ENCODE measurements at regions not wholly inside any gene's neighbourhood (a gene's known extent, or its start where the extent isn't known, plus 50 kb on each side); places are given as distances from the start of the nearest gene placed in this dataset.

- no peak for DNase-seq
Measured at GRCh38 chr15:70361106-70361505, 263.4 kb upstream of the TLE3 start.

DNA sequence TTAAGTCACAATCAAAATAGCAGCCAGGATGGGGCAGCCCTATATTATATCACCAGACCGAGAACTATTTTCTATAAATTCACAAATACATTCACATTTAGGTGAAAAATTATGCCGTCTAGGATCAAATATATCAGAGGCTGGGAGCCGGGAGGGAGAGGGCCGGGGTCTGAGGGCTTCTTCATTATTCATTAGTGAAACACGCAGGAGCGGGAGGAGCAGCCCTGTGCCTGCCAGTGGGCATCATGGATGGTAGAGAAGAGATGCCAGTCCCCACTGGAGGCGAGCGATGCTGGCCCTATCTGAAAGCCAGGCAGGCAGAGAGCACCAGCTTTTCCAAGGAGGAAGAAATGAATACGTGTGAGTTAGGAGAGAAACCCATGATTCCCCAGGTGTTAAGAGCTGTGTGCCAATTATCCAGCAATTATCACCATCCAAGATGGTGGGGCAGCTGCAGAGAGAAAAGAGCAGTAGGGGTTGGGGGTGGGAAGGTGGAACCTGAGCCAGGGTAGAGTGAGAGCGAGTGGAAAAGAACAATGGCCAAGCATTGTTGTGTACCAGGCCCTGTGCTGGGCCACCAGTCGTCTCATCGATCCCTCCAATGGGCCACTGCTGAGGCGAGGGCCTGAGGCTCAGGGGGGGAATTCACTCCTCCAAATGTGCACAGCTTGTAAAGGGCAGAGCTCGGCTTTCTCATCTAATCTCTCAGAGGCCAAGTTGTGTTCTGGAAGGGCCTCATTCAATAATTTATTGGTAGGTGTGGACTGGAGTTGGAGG lies 261.3 kb upstream of the TLE3 start:
- no peak for DNase-seq

- DNase-seq = no peak
Measured at GRCh38 chr15:70358011-70358819, 260.5 kb upstream of the TLE3 start.

- DNase-seq = no peak
Measured at GRCh38 chr15:70357453-70357852, 259.7 kb upstream of the TLE3 start.

DNA sequence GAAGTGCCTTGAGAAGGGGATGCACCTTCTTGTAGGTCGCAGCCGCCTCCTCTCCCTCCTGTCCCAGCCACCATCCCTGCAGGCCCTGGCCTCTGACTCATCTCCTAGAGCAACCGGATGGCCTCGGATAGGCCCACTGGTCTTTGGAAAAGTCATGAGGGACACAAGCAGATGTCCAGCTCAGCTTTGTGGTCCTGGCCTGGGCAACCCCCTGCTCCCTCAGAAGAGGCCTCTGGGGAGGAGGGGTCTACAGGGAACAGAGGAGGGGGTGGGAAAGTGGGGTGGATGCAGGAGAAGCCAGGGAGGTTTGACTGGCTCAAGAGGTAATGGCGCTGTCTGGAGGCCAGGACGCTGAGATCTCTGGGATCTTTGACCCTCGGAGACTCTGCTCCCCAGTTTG lies 259.2 kb upstream of the TLE3 start:
- no peak for DNase-seq

GRCh38 chr15:70356062-70356860 lies 258.5 kb upstream of the TLE3 start:
- no peak for DNase-seq

- DNase-seq = no peak
Measured at GRCh38 chr15:70355275-70355795, 257.6 kb upstream of the TLE3 start.

- DNase-seq = no peak
Measured at GRCh38 chr15:70354346-70354905, 256.7 kb upstream of the TLE3 start.

- no peak for DNase-seq
Measured at GRCh38 chr15:70353606-70354345, 256.1 kb upstream of the TLE3 start.

GRCh38 chr15:70351941-70352774 lies 254.4 kb upstream of the TLE3 start:
- DNase-seq = no peak

GRCh38 chr15:70351391-70351790 lies 253.7 kb upstream of the TLE3 start:
- no peak for DNase-seq

GRCh38 chr15:70348581-70349344 lies 251.0 kb upstream of the TLE3 start:
- no peak for DNase-seq

GRCh38 chr15:70348226-70348543 lies 250.5 kb upstream of the TLE3 start:
- DNase-seq = no peak

DNA sequence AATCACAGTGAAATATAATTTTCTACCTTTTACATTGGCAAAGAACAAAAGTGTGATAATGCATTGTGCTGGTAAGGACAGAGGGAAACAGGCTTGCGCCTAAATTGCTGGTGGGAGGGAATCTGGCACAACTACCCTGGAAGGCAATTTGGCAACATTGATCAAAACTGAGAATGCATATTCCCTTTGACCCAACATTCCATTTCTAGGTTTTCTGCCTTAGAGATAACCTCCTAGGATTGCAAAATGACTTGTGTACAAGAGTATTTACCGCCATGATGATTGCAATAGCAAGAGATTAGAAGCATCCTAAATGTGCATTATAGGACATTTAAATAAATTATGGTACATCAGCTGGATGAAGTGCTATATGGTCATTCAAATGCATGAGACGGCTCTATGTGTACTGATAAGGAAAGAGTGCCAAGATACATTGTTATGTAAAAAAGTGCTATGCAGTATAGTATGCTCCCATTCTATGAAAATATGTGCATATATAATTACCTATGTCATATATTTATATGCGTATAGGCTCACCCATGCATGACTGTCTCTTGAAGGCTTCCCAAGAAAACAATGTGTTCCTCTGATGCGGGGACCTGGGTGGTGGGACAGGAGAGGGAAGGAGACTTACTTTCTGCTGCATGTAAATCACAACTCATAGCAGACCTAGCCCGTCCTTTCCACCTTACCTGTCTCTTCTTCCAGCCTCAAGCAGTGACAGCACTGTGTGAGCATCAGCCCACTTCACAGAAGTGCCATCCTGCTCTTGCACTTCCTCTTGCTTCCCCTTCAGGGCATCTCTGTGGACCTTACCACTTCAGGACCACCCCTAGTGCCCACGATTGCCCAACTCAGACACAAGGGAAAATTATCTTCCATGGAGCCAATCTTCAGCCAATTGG lies 249.9 kb upstream of the TLE3 start:
- no peak for DNase-seq

DNA sequence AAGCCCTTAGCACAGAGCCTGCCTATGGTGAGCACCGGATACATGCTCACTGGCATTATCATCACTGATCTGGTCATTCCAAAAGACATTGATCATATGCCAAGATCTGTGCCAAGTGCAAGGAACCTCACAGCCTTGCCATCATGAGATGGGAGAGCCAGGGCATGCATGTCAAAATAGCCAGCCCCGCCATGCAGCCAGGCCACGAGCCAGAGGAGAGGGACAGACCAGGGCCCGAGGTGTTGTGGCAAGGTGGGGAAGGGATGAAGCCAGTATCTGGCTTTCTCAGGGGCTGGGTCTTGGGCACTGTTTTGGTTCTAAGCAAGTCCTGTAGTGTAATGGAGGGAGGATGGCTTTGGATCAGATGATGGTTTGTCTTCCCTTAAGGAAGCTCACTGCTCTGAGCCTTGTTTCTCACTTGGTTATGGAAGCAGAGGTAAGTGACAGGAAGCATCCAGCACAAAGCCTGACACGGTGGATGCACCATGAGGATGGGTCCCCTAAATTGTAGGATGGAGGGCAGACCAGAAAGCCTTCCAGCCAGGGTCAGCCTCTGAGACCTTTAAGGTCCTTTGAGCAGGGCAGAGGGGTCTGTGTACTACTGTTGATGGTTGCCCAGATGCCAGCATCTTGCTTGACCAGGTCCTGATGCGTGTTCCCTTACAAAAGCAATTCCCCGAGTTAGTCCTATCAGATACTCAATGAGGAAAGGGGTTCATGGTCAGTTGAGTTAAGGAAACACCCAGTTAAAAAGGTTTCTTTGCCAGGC lies 247.7 kb upstream of the TLE3 start:
- DNase-seq = no peak

- DNase-seq = no peak
Measured at GRCh38 chr15:70344666-70345065, 246.9 kb upstream of the TLE3 start.

DNA sequence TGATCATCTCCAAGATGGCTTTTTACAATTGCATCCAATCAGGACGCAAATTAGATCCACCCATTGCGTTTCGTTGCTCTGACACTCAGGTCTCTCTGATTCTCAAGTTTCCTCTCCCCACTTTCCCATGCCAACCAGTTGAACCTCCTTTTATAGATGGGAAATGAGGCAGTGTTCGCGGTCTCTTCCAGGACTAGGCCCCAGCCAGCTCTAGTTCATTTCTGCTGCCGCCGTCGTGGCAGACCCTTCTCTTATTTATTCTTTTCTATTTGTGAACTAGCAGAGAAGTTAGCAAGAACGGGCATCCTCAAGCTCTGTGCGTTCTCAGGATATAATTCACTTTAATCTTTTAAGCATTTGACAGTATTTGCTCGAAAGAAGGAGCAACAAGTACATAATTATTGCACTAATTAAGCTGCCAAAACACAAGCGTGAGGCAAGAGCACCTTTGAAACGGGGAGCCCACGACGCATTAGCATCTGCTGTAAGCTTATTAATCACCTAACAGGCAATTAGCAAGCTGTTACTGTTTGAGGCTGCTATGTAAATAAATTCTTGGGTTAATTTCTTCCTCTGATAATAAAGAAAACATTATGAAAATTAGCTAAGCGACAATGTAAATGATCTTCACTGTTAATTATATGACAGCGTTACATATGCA lies 246.4 kb upstream of the TLE3 start:
- DNase-seq = no peak
